Naive B cell (primary cell): ENCODE measurements at regions not wholly inside any gene's neighbourhood (a gene's known extent, or its start where the extent isn't known, plus 50 kb on each side); places are given as distances from the start of the nearest gene placed in this dataset.
A peak's percentile ranks its signal among the peaks of the same experiment; 100 is the strongest.
"Not testable (repeated sequence)": the region's sequence is repeated elsewhere in the genome, so short reads cannot be mapped to it uniquely, and the experiment has no call there.

Source experiments
- ATAC-seq, 2 donors: fragments of 150-1000 bp; cut with Tn5 transposase; 2 replicates each; pipeline ENCODE4 v1.10.0; 2021; ENCODE audit warnings: low read depth in 2 of 2, mild to moderate bottlenecking in 2 of 2, moderate library complexity in 2 of 2
- DNase-seq: peaks from one replicate; pipeline ENCODE4 v3.0.0; 2022
- H3K27ac Mint-ChIP-seq, 6 donors: one replicate each; pipeline ENCODE4 v1.8.0; 2020 to 2022; ENCODE audit warnings: mild to moderate bottlenecking in 6 of 6, mixed read lengths in 6 of 6, moderate library complexity in 5 of 6, inconsistent platforms in 2 of 6
- H3K27me3 Mint-ChIP-seq, 3 donors: one replicate each; pipeline ENCODE4 v1.8.0; 2021 to 2022; ENCODE audit warnings: mixed read lengths in 3 of 3, mild to moderate bottlenecking in 1 of 3
- H3K36me3 Mint-ChIP-seq, 2 donors: one replicate each; pipeline ENCODE4 v1.8.0; 2020 to 2022; ENCODE audit warnings: mixed read lengths in 2 of 2, inconsistent platforms in 1 of 2, mild to moderate bottlenecking in 1 of 2
- H3K4me1 Mint-ChIP-seq, 3 donors: one replicate each; pipeline ENCODE4 v1.8.0; 2020 to 2022; ENCODE audit warnings: mixed read lengths in 3 of 3, inconsistent platforms in 1 of 3, mild to moderate bottlenecking in 1 of 3, moderate library complexity in 1 of 3
- H3K4me3 Mint-ChIP-seq, 8 donors: one replicate each; pipeline ENCODE4 v1.8.0; 2020 to 2022; ENCODE audit warnings: mild to moderate bottlenecking in 8 of 8, mixed read lengths in 8 of 8, moderate library complexity in 8 of 8, inconsistent platforms in 2 of 8
- H3K9me3 Mint-ChIP-seq, 7 donors: one replicate each; pipeline ENCODE4 v1.8.0; 2020 to 2022; ENCODE audit warnings: mixed read lengths in 7 of 7, mild to moderate bottlenecking in 5 of 7, inconsistent platforms in 2 of 7, moderate library complexity in 1 of 7

GRCh38 chr6:167690931-167691330, 135.8 kb upstream of the AFDN start:
- Mint-ChIP-seq H3K27ac (peak overlapping the region in 1 of 6 donors; percentile 79), H3K4me1 (peaks cover 2 to 3% (median 2%) of the 10 kb centered on the region in 3 donors), H3K9me3 (peaks cover 0 to 7% (median under 1%) of the 10 kb centered on the region in 7 donors), H3K27me3 (peaks cover 7 to 24% (median 24%) of the 10 kb centered on the region in 3 donors), H3K4me3 (no peak overlapping the region), H3K36me3 (peaks cover 0 to 6% of the 10 kb centered on the region in 2 donors)
- no peak for DNase-seq
- no peak for ATAC-seq

GRCh38 chr6:167691533-167692312, 135.0 kb upstream of the AFDN start:
- no peak for DNase-seq
- Mint-ChIP-seq H3K36me3 (peaks cover 0 to 6% of the 10 kb centered on the region in 2 donors), H3K4me3 (no peak overlapping the region), H3K9me3 (peaks cover 0 to 2% (median 0%) of the 10 kb centered on the region in 7 donors), H3K27ac (no peak overlapping the region), H3K27me3 (peaks cover 7 to 24% (median 21%) of the 10 kb centered on the region in 3 donors), H3K4me1 (peaks cover 0 to under 1% (median 0%) of the 10 kb centered on the region in 3 donors)
- ATAC-seq = no peak

- not testable (repeated sequence) for H3K9me3 Mint-ChIP-seq, H3K4me3 Mint-ChIP-seq, H3K36me3 Mint-ChIP-seq, H3K4me1 Mint-ChIP-seq, ATAC-seq, DNase-seq
- H3K27ac Mint-ChIP-seq = peak overlapping the region in 1 of 6 donors; percentile 25
- peaks cover 7 to 24% (median 14%) of the 10 kb centered on the region in 3 donors for H3K27me3 Mint-ChIP-seq
Observed at GRCh38 chr6:167693478-167693877, 133.2 kb upstream of the AFDN start.

- no peak overlapping the region for H3K4me3 Mint-ChIP-seq
- no peak for DNase-seq
- peaks cover 0 to 1% (median 0%) of the 10 kb centered on the region in 7 donors for H3K9me3 Mint-ChIP-seq
- H3K4me1 Mint-ChIP-seq = peaks cover 18 to 23% (median 21%) of the 10 kb centered on the region in 3 donors
- H3K36me3 Mint-ChIP-seq = peaks cover 0 to 6% of the 10 kb centered on the region in 2 donors
- ATAC-seq = no peak
- peaks cover 2 to 19% (median 6%) of the 10 kb centered on the region in 3 donors for H3K27me3 Mint-ChIP-seq
- H3K27ac Mint-ChIP-seq = no peak overlapping the region
Observed at GRCh38 chr6:167695831-167696230, 130.9 kb upstream of the AFDN start.

GRCh38 chr6:167696296-167696695, 130.4 kb upstream of the AFDN start:
- ATAC-seq (no peak), DNase-seq (no peak)
- Mint-ChIP-seq H3K36me3 (peaks cover 0 to 6% of the 10 kb centered on the region in 2 donors), H3K4me3 (peak overlapping the region in 1 of 8 donors; percentile 0), H3K9me3 (peaks cover 0 to 1% (median 0%) of the 10 kb centered on the region in 7 donors), H3K4me1 (peaks cover 18 to 25% (median 22%) of the 10 kb centered on the region in 3 donors), H3K27me3 (peaks cover 0 to 14% (median 1%) of the 10 kb centered on the region in 3 donors), H3K27ac (peak overlapping the region in 1 of 6 donors; percentile 8)

- no peak overlapping the region for H3K4me3 Mint-ChIP-seq
Observed at GRCh38 chr6:167697316-167697715, 129.4 kb upstream of the AFDN start.

GRCh38 chr6:167698540-167698939, 128.2 kb upstream of the AFDN start:
- H3K9me3 Mint-ChIP-seq = peaks cover 0 to 1% (median 0%) of the 10 kb centered on the region in 7 donors
- H3K4me3 Mint-ChIP-seq = peak overlapping the region in 1 of 8 donors; percentile 42
- ATAC-seq (no peak), DNase-seq (no peak)
- peak overlapping the region in 2 of 6 donors; percentile 7 to 85 for H3K27ac Mint-ChIP-seq
- peaks cover 0 to 6% of the 10 kb centered on the region in 2 donors for H3K36me3 Mint-ChIP-seq
- H3K27me3 Mint-ChIP-seq = peaks cover 0 to 9% (median 0%) of the 10 kb centered on the region in 3 donors
- peaks cover 22 to 32% (median 22%) of the 10 kb centered on the region in 3 donors for H3K4me1 Mint-ChIP-seq

More at GRCh38 chr6:167697316-167697715, 129.4 kb upstream of the AFDN start:
- Mint-ChIP-seq H3K4me1 (peaks cover 21 to 29% (median 22%) of the 10 kb centered on the region in 3 donors), H3K27me3 (peaks cover 0 to 9% (median 0%) of the 10 kb centered on the region in 3 donors), H3K27ac (peak overlapping the region in 1 of 6 donors; percentile 36), H3K9me3 (peaks cover 0 to 1% (median 0%) of the 10 kb centered on the region in 7 donors), H3K36me3 (peaks cover 0 to 6% of the 10 kb centered on the region in 2 donors)
- no peak for ATAC-seq
- DNase-seq = no peak

GRCh38 chr6:167699141-167699931, 127.4 kb upstream of the AFDN start:
- peaks cover 22 to 32% (median 22%) of the 10 kb centered on the region in 3 donors for H3K4me1 Mint-ChIP-seq
- ATAC-seq = peak; percentile 95 to 96
- H3K27ac Mint-ChIP-seq = peak overlapping the region; percentile 85 to 98 (median 93)
- peaks cover 0 to 5% (median 0%) of the 10 kb centered on the region in 3 donors for H3K27me3 Mint-ChIP-seq
- H3K36me3 Mint-ChIP-seq = peaks cover 0 to 3% of the 10 kb centered on the region in 2 donors
- peaks cover 0 to 1% (median 0%) of the 10 kb centered on the region in 7 donors for H3K9me3 Mint-ChIP-seq
- H3K4me3 Mint-ChIP-seq = peak overlapping the region; percentile 77 to 96 (median 90)
- peak; percentile 63 for DNase-seq

GRCh38 chr6:167700199-167700598, 126.5 kb upstream of the AFDN start:
- Mint-ChIP-seq H3K4me1 (peaks cover 22 to 35% (median 26%) of the 10 kb centered on the region in 3 donors), H3K36me3 (no peaks in the 10 kb centered on the region), H3K27ac (peak overlapping the region in 4 of 6 donors; percentile 51 to 98 (median 68)), H3K9me3 (peaks cover 0 to 1% (median 0%) of the 10 kb centered on the region in 7 donors), H3K27me3 (peaks cover 4 to 8% (median 8%) of the 10 kb centered on the region in 3 donors), H3K4me3 (peak overlapping the region; percentile 77 to 96 (median 90))
- no peak for DNase-seq
- ATAC-seq = no peak

GRCh38 chr6:167701010-167701409, 125.7 kb upstream of the AFDN start:
- no peak for ATAC-seq
- no peaks in the 10 kb centered on the region for H3K36me3 Mint-ChIP-seq
- H3K27ac Mint-ChIP-seq = no peak overlapping the region

GRCh38 chr6:167702241-167702827, 124.4 kb upstream of the AFDN start:
- no peaks in the 10 kb centered on the region for H3K9me3 Mint-ChIP-seq
- H3K4me1 Mint-ChIP-seq = peaks cover 22 to 43% (median 29%) of the 10 kb centered on the region in 3 donors
- no peaks in the 10 kb centered on the region for H3K36me3 Mint-ChIP-seq
- H3K4me3 Mint-ChIP-seq = peak overlapping the region in 1 of 8 donors; percentile 15
- no peak for ATAC-seq
- H3K27me3 Mint-ChIP-seq = peaks cover 15 to 26% (median 17%) of the 10 kb centered on the region in 3 donors
- H3K27ac Mint-ChIP-seq = peak overlapping the region in 2 of 6 donors; percentile 23 to 32
- DNase-seq = no peak

More at GRCh38 chr6:167701010-167701409, 125.7 kb upstream of the AFDN start:
- H3K4me1 Mint-ChIP-seq = peaks cover 22 to 37% (median 26%) of the 10 kb centered on the region in 3 donors
- DNase-seq = no peak
- H3K4me3 Mint-ChIP-seq = peak overlapping the region in 1 of 8 donors; percentile 22
- H3K9me3 Mint-ChIP-seq = peaks cover 0 to 1% (median 0%) of the 10 kb centered on the region in 7 donors
- H3K27me3 Mint-ChIP-seq = peaks cover 5 to 14% (median 8%) of the 10 kb centered on the region in 3 donors

GRCh38 chr6:167703347-167703746, 123.4 kb upstream of the AFDN start:
- Mint-ChIP-seq H3K27me3 (peaks cover 24 to 36% (median 25%) of the 10 kb centered on the region in 3 donors), H3K9me3 (no peaks in the 10 kb centered on the region), H3K36me3 (no peaks in the 10 kb centered on the region), H3K4me1 (peaks cover 22 to 40% (median 29%) of the 10 kb centered on the region in 3 donors), H3K4me3 (no peak overlapping the region), H3K27ac (no peak overlapping the region)
- no peak for DNase-seq
- no peak for ATAC-seq
